OCI-LY1 (cell line): ENCODE measurements at regions not wholly inside any gene's neighbourhood (a gene's known extent, or its start where the extent isn't known, plus 50 kb on each side); places are given as distances from the start of the nearest gene placed in this dataset.

Experiments
- EZH2 ChIP-seq: fragments of 200-600 bp; sonication (generic), shearing (Covaris generic); IDR thresholded peaks from 2 replicates; pipeline ENCODE4 v1.8.0; 2017; ENCODE audit warnings: borderline replicate concordance, mixed run types, mild to moderate bottlenecking, antibody characterized with exemption, low read length, moderate library complexity, mixed read lengths
- TF ChIP-seq, protein P1 (sequence below): fragments of 200-600 bp; sonication (generic), shearing (Covaris generic); IDR thresholded peaks from 2 replicates; pipeline ENCODE4 v1.5.1; 2017; ENCODE audit warnings: mild to moderate bottlenecking, antibody characterized with exemption, low read length, moderate library complexity, mixed read lengths

DNA sequence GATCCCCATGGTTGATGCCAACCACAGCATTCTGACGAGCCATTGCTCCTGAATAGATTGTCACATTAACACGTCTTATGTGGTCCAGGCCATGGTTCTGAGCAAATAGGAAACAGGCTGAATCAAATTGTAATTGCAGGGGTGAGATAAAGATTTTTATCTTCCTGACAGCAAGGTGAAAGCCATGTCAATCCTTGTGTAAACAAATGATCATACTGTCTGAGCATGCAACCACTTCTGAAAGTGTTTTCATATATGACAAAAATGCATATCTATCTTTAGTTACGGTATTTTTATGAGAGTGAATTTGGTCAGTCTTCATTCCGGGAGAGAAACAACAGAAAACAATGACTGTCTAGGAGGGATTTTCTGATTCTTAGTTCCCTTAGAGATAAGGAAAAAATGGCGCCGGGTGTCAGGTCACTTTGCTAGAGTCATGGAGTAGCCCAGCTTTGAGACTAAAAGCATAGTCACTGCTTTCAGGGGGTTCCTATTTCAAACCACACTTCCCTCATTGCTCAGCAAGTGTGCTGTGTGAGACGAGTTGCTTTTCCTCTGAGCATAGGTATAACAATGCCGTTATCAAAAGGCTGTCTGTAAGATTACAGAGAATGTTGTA is 958.9 kb downstream of the DCDC2C start:
- TF ChIP-seq, protein P1, sequence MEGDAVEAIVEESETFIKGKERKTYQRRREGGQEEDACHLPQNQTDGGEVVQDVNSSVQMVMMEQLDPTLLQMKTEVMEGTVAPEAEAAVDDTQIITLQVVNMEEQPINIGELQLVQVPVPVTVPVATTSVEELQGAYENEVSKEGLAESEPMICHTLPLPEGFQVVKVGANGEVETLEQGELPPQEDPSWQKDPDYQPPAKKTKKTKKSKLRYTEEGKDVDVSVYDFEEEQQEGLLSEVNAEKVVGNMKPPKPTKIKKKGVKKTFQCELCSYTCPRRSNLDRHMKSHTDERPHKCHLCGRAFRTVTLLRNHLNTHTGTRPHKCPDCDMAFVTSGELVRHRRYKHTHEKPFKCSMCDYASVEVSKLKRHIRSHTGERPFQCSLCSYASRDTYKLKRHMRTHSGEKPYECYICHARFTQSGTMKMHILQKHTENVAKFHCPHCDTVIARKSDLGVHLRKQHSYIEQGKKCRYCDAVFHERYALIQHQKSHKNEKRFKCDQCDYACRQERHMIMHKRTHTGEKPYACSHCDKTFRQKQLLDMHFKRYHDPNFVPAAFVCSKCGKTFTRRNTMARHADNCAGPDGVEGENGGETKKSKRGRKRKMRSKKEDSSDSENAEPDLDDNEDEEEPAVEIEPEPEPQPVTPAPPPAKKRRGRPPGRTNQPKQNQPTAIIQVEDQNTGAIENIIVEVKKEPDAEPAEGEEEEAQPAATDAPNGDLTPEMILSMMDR, result no peak
- no peak for TF ChIP-seq EZH2
